Pancreas (tissue), 10 donors: ENCODE measurements at regions not wholly inside any gene's neighbourhood (a gene's known extent, or its start where the extent isn't known, plus 50 kb on each side); places are given as distances from the start of the nearest gene placed in this dataset.

ENCODE experiments used
- ATAC-seq, 4 donors: fragments of 200-7000 bp; cut with Tn5 transposase; one replicate each; pipeline versions ENCODE4 v1.8.0 to v1.9.1; 2020; ENCODE audit warnings: mild to moderate bottlenecking in 4 of 4, moderate library complexity in 4 of 4
- DNase-seq, 6 donors: peaks; one replicate each; pipeline ENCODE4 v3.0.0-alpha.2; 2020
- FAIRE-seq: peaks from 2 replicates; lab custom pipeline; 2012; peaks lifted over from hg19 to GRCh38; lab: Jason Lieb, UNC
- H3K27ac ChIP-seq, 4 donors: fragments of 200-600 bp; sonication (generic); 1 replicate in 3 of 4; 2 replicates in 1 of 4; pipeline versions ENCODE4 v1.5.0 to v1.8.0; 2020
- H3K27me3 ChIP-seq, 4 donors: fragments of 200-600 bp; one replicate each; pipeline ENCODE4 v1.8.0; 2021
- H3K36me3 ChIP-seq, 3 donors: fragments of 200-600 bp; sonication (generic) in 1 of 3; one replicate each; pipeline versions ENCODE4 v1.5.0 to v1.8.0; 2020 to 2021
- H3K4me1 ChIP-seq, 3 donors: fragments of 200-600 bp; one replicate each; pipeline ENCODE4 v1.8.0; 2021
- H3K4me3 ChIP-seq, 4 donors: fragments of 200-600 bp; sonication (generic) in 2 of 4; one replicate each; pipeline versions ENCODE4 v1.5.0 to v1.8.0; 2020 to 2021
- H3K9me3 ChIP-seq, 4 donors: fragments of 200-600 bp; one replicate each; pipeline ENCODE4 v1.8.0; 2021
- WGBS, 2 donors: extraction: QIAGEN DNeasy Blood & Tissue Kit; methylation state at CpG; one replicate each; pipeline ENCODE4 v1.1.7; 2013; 5-methylcytosine and 5-hydroxymethylcytosine counted together
- intact Hi-C, 3 donors: fragments of 100-400 bp; cut with DNase I; formaldehyde crosslinking; loops; one replicate each; pipeline versions ENCODE4 v1.11.1 to v1.14.2; 2022
- TF ChIP-seq, protein P1 (sequence below), 4 donors: fragments of 200-600 bp; sonication (generic) in 3 of 4; IDR thresholded peaks; one replicate each; pipeline versions ENCODE4 v1.5.0 to v1.8.0; 2021; ENCODE audit warnings: antibody characterized with exemption in 4 of 4
- donor health status: healthy with polysubstance abuse.
- donor health status: DM: no; HTN: no; CAD: no; lungs with moderate emphysema.
- donor health status: DM: no; HTN: no; CAD: no.
- donor health status: control.
- donor health status: control.
- donor health status: Bipolar disorder and iron deficiency.
- donor health status: DM: yes; HTN: yes; CAD: no.
- donor health status: DM: no; HTN: no; CAD: no.
- donor health status: DM: no; HTN: no; CAD: no.
- donor health status: DM: yes; HTN: yes; CAD: no.

DNA sequence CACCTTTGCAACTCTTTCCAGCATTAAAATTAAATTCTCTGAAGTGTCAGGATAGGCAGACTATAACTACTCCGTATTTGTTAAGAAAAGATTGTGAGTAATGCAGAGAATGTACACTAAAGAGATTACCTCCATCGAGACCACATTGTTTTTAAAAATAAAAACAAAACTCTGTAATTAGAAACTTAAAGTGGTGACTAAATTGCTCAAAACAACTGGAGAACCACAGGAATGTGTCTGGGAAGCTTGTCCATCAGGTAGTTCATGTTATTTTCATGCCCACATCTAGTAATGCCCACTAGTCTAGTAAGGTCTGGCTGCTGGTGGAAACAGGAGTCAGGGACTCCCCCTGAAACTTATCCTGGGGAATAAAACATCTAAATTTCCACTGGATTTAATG lies 103.0 kb upstream of the FOXQ1 start:
- intact Hi-C loops: no loop called here
- FAIRE-seq (no peak), DNase-seq (no peak), ATAC-seq (no peak)
- no peaks in the 10 kb centered on the region for H3K9me3 ChIP-seq
- H3K36me3 ChIP-seq: no peaks in the 10 kb centered on the region
- H3K27me3 ChIP-seq: no peaks in the 10 kb centered on the region
- 82 to 92% methylated on average over 2 of the region's 2 CpGs for WGBS, 2 donors
- H3K27ac ChIP-seq: no peak overlapping the region
- H3K4me3 ChIP-seq: no peak overlapping the region
- no peaks in the 10 kb centered on the region for H3K4me1 ChIP-seq
- TF ChIP-seq, protein P1, sequence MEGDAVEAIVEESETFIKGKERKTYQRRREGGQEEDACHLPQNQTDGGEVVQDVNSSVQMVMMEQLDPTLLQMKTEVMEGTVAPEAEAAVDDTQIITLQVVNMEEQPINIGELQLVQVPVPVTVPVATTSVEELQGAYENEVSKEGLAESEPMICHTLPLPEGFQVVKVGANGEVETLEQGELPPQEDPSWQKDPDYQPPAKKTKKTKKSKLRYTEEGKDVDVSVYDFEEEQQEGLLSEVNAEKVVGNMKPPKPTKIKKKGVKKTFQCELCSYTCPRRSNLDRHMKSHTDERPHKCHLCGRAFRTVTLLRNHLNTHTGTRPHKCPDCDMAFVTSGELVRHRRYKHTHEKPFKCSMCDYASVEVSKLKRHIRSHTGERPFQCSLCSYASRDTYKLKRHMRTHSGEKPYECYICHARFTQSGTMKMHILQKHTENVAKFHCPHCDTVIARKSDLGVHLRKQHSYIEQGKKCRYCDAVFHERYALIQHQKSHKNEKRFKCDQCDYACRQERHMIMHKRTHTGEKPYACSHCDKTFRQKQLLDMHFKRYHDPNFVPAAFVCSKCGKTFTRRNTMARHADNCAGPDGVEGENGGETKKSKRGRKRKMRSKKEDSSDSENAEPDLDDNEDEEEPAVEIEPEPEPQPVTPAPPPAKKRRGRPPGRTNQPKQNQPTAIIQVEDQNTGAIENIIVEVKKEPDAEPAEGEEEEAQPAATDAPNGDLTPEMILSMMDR (IDR thresholded peaks at IDR 0.05): no peak

DNA sequence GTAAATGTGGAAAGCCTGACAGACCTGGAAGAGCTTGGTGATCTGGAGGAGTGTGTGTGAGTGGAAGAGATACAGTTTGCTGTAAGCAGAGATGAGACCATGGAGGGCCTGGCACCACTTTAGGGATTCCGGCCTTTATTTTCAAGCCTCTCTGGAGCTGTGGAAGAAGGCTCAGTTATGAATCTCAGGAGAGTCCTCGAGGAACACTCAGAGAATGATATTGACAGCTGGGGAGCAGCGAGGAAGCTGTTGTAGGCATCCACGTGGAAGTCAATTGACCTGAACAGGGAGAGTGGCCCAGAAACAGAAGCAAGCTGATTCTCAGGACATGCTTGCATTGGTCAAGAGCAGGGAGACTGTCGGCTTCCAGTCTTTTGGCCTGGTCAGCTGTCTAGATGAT lies 108.4 kb upstream of the FOXQ1 start:
- Histone ChIP-seq H3K27ac (no peak overlapping the region), H3K4me1 (no peaks in the 10 kb centered on the region), H3K4me3 (no peak overlapping the region), H3K27me3 (no peaks in the 10 kb centered on the region), H3K36me3 (no peaks in the 10 kb centered on the region), H3K9me3 (no peaks in the 10 kb centered on the region)
- intact Hi-C loops: no loop called here
- FAIRE-seq (no peak), ATAC-seq (no peak), DNase-seq (no peak)
- WGBS, 2 donors: 74 to 83% methylated on average over 5 of the region's 5 CpGs
- TF ChIP-seq, protein P1 (IDR thresholded peaks at IDR 0.05): no peak

DNA sequence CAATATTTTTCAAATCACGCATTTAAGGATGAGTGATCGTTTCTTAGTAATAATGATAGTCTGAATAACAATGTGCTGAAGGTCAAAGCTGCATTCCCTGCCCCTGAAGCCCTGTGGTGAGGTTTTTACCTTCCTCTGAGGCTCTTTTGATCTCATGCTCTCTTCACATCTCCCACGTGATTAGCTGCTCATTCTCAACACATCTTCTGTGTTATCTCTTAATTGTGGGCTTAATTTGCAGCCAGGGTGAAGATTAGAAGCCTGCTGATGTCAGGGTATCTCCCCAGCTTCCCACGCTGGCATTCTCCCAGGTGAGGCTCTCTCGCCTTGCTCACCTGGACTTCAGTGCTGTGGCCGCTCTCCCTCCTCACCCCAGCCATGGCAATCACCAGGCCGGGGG lies 109.7 kb upstream of the FOXQ1 start:
- no peak for DNase-seq
- Histone ChIP-seq H3K27me3 (no peaks in the 10 kb centered on the region), H3K9me3 (no peaks in the 10 kb centered on the region), H3K4me1 (no peaks in the 10 kb centered on the region), H3K4me3 (no peak overlapping the region), H3K27ac (no peak overlapping the region), H3K36me3 (no peaks in the 10 kb centered on the region)
- TF ChIP-seq, protein P1 (IDR thresholded peaks at IDR 0.05): no peak
- 73 to 78% methylated on average over 7 of the region's 7 CpGs for WGBS, 2 donors
- FAIRE-seq: no peak
- no peak for ATAC-seq
- intact Hi-C loops: no loop called here

DNA sequence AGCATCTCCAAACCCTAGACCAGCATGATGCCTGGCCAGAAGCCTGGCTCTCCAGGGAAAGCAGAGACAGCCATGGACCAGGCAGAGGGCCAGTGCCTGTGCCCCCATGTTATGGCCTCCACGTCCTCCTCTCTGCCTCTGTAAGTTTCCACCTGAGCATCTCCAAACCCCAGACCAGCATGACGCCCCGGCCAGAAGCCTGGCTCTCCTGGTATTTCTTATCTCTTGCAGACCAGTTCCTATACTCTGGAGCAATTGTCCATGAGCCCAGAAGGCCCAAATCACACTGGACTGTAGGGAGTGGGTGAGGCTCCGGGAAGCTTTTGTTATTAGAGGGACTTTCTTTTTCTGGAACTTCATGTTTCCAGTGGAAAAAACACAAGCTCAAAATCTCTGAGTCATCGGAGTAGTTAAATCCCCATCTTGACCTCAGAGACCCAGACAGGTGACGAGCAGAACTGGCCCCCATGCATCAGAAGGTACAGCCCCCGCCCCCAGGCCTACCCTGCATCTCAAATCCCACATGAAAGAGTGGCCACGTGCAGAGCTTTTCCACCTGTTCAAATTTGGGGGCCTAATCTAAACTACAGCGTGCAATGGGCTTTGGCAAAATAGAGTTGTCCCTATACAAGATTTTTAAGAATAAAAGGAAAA lies 110.2 kb upstream of the FOXQ1 start:
- H3K36me3 ChIP-seq: no peaks in the 10 kb centered on the region
- intact Hi-C loops: no loop called here
- TF ChIP-seq, protein P1 (IDR thresholded peaks at IDR 0.05): no peak
- H3K9me3 ChIP-seq: no peaks in the 10 kb centered on the region
- H3K27ac ChIP-seq: no peak overlapping the region
- no peak for DNase-seq
- no peak overlapping the region for H3K4me3 ChIP-seq
- 81 to 92% methylated on average over 9 of the region's 9 CpGs for WGBS, 2 donors
- no peak for ATAC-seq
- FAIRE-seq: no peak
- H3K27me3 ChIP-seq: no peaks in the 10 kb centered on the region
- H3K4me1 ChIP-seq: no peaks in the 10 kb centered on the region

DNA sequence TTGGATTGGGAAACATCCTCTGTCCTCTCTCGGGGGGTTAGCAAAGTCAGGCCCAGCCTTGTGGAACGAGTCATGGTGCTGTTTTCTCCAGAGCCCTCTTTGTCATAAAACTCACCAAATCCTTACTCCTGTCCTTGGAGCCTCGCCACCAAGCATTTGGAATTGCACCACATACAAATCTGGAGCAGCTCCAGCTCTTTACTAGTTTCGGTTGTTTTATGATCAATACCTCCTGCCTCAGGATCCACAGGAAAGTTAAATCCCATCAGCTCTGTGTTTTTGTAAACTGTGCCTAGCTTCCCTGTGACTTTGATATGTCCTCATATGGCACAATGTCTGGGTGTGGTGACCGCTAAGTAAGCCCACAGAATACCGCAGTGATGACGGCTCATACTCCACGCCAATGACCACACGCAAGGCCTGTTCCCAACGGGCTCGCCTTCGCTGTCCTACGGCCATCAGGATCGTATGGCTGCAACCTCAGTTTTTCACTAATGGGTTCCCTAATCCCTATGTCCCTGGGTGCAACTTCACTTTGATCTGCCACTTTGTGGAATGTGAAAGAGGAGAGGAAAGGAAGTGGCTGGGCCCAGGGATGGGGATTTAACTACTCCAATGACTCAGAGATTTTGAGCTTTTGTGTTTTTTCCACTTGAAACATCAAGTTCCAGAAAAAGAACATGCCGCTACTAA lies 111.3 kb upstream of the FOXQ1 start:
- DNase-seq: no peak
- ATAC-seq: no peak
- 82 to 88% methylated on average over 15 of the region's 15 CpGs for WGBS, 2 donors
- Histone ChIP-seq H3K27ac (no peak overlapping the region), H3K36me3 (no peaks in the 10 kb centered on the region), H3K4me1 (no peaks in the 10 kb centered on the region), H3K27me3 (no peaks in the 10 kb centered on the region), H3K9me3 (no peaks in the 10 kb centered on the region), H3K4me3 (no peak overlapping the region)
- FAIRE-seq: no peak
- intact Hi-C loops: no loop called here
- TF ChIP-seq, protein P1 (IDR thresholded peaks at IDR 0.05): no peak
